ENCODE measurements at regions not wholly inside any gene's neighbourhood (a gene's known extent, or its start where the extent isn't known, plus 50 kb on each side); places are given as distances from the start of the nearest gene placed in this dataset.
A peak's percentile ranks its signal among the peaks of the same experiment; 100 is the strongest.
"Not testable (repeated sequence)": the region's sequence is repeated elsewhere in the genome, so short reads cannot be mapped to it uniquely, and the experiment has no call there.

- no peak for DNase-seq
Observed at GRCh38 chr2:234373481-234374149, 123.3 kb downstream of the ARL4C start.

- no peak for DNase-seq
Observed at GRCh38 chr2:234373060-234373459, 123.8 kb downstream of the ARL4C start.

- DNase-seq: no peak
Observed at GRCh38 chr2:234372506-234372905, 124.4 kb downstream of the ARL4C start.

GRCh38 chr2:234368861-234369261, 128.0 kb downstream of the ARL4C start:
- DNase-seq: peak; percentile 48 to 59

- DNase-seq: no peak
Observed at GRCh38 chr2:234366891-234367290, 130.0 kb downstream of the ARL4C start.

GRCh38 chr2:234364661-234365060, 132.2 kb downstream of the ARL4C start:
- DNase-seq: no peak

- DNase-seq: no peak
Observed at GRCh38 chr2:234363647-234364294, 133.1 kb downstream of the ARL4C start.

- DNase-seq: no peak
Observed at GRCh38 chr2:234363011-234363487, 133.8 kb downstream of the ARL4C start.

GRCh38 chr2:234360313-234360975, 136.4 kb downstream of the ARL4C start:
- DNase-seq: not testable (repeated sequence)

GRCh38 chr2:234357666-234358065, 139.2 kb downstream of the ARL4C start:
- DNase-seq: no peak

- no peak for DNase-seq
Observed at GRCh38 chr2:234355808-234356365, 141.0 kb downstream of the ARL4C start.

- no peak for DNase-seq
Observed at GRCh38 chr2:234355021-234355720, 141.7 kb downstream of the ARL4C start.

- no peak for DNase-seq
Observed at GRCh38 chr2:234352270-234352669, 144.6 kb downstream of the ARL4C start.

- not testable (repeated sequence) for DNase-seq
Observed at GRCh38 chr2:234351866-234352265, 145.0 kb downstream of the ARL4C start.

- DNase-seq: no peak
Observed at GRCh38 chr2:234348081-234348480, 148.8 kb downstream of the ARL4C start.

- DNase-seq: no peak
Observed at GRCh38 chr2:234345921-234346320, 151.0 kb downstream of the ARL4C start.

- DNase-seq: no peak
Observed at GRCh38 chr2:234344012-234344411, 152.9 kb downstream of the ARL4C start.

GRCh38 chr2:234343372-234343771, 153.5 kb downstream of the ARL4C start:
- DNase-seq: no peak

GRCh38 chr2:234341306-234341985, 155.4 kb downstream of the ARL4C start:
- no peak for DNase-seq

- no peak for DNase-seq
Observed at GRCh38 chr2:234339501-234339900, 157.4 kb downstream of the ARL4C start.

GRCh38 chr2:234339011-234339410, 157.9 kb downstream of the ARL4C start:
- DNase-seq: no peak

- DNase-seq: peak; percentile 36 to 53
Observed at GRCh38 chr2:234335661-234336228, 161.1 kb downstream of the ARL4C start.

Data from activated T-cell treated with anti-CD3 and anti-CD28 coated beads, Interleukin-2, amount 50 U/mL, for 48 hours (primary cell).